ENCODE measurements at regions not wholly inside any gene's neighbourhood (a gene's known extent, or its start where the extent isn't known, plus 50 kb on each side); places are given as distances from the start of the nearest gene placed in this dataset.

GRCh38 chr12:124451016-124451415 is 116.4 kb downstream of the NCOR2 start:
- Histone ChIP-seq H3K27me3 (no peaks in the 10 kb centered on the region), H3K4me3 (replicated peaks in 1 of 3) (no peak overlapping the region), H3K36me3 (no peaks in the 10 kb centered on the region), H3K4me1 (peaks cover 14 to 22% of the 10 kb centered on the region in 2 donors), H3K9me3 (no peaks in the 10 kb centered on the region), H3K27ac (no peak overlapping the region)
- DNase-seq = no peak
- TF ChIP-seq CTCF (IDR thresholded peaks at IDR 0.05) (no peak), POLR2A (IDR thresholded peaks at IDR 0.05) (no peak)
- intact Hi-C loops (cut with DNase I) = no loop called here
- WGBS, 2 donors = 88 to 95% methylated on average over 10 to 11 of the region's 11 CpGs

GRCh38 chr12:124450376-124450750 is 117.0 kb downstream of the NCOR2 start:
- Histone ChIP-seq H3K36me3 (no peaks in the 10 kb centered on the region), H3K4me1 (peaks cover 14 to 22% of the 10 kb centered on the region in 2 donors), H3K9me3 (no peaks in the 10 kb centered on the region), H3K27me3 (no peaks in the 10 kb centered on the region), H3K4me3 (replicated peaks in 1 of 3) (no peak overlapping the region), H3K27ac (no peak overlapping the region)
- intact Hi-C loops (cut with DNase I) = no loop called here
- TF ChIP-seq POLR2A (IDR thresholded peaks at IDR 0.05) (no peak), CTCF (IDR thresholded peaks at IDR 0.05) (no peak)
- WGBS, 2 donors = 87 to 92% methylated on average over 15 of the region's 15 CpGs
- DNase-seq = no peak

- Histone ChIP-seq H3K27ac (no peak overlapping the region), H3K27me3 (no peaks in the 10 kb centered on the region), H3K9me3 (no peaks in the 10 kb centered on the region), H3K4me3 (replicated peaks in 1 of 3) (no peak overlapping the region), H3K4me1 (peaks cover 14 to 22% of the 10 kb centered on the region in 2 donors), H3K36me3 (no peaks in the 10 kb centered on the region)
- intact Hi-C loops (cut with DNase I) = no loop called here
- no peak for DNase-seq
- TF ChIP-seq CTCF (IDR thresholded peaks at IDR 0.05) (no peak), POLR2A (IDR thresholded peaks at IDR 0.05) (no peak)
- WGBS, 2 donors = 77 to 89% methylated on average over 8 to 17 of the region's 25 CpGs
These were observed 117.6 kb downstream of the NCOR2 start for GRCh38 chr12:124449623-124450375.

GRCh38 chr12:124448955-124449622 is 118.3 kb downstream of the NCOR2 start:
- TF ChIP-seq POLR2A (IDR thresholded peaks at IDR 0.05) (no peak), CTCF (IDR thresholded peaks at IDR 0.05) (no peak)
- no peaks in the 10 kb centered on the region for H3K9me3 ChIP-seq
- intact Hi-C loops (cut with DNase I) = no loop called here
- H3K4me3 ChIP-seq (replicated peaks in 1 of 3) = no peak overlapping the region
- H3K36me3 ChIP-seq = no peaks in the 10 kb centered on the region
- no peak for DNase-seq
- 87 to 95% methylated on average over 10 to 12 of the region's 12 CpGs for WGBS, 2 donors
- H3K4me1 ChIP-seq = peaks cover 10 to 20% of the 10 kb centered on the region in 2 donors
- H3K27me3 ChIP-seq = no peaks in the 10 kb centered on the region
- H3K27ac ChIP-seq = no peak overlapping the region

Data from thyroid gland (tissue), 4 donors.